GM21423 (cell line): ENCODE measurements at regions not wholly inside any gene's neighbourhood (a gene's known extent, or its start where the extent isn't known, plus 50 kb on each side); places are given as distances from the start of the nearest gene placed in this dataset.

Source experiments
- ATAC-seq: cut with Tn5 transposase; IDR thresholded peaks from one replicate; pipeline ENCODE4 v1.9.1; 2021; ENCODE audit warnings: mild to moderate bottlenecking, moderate library complexity; ENCODE audit not compliant: unreplicated experiment

- ATAC-seq, result no peak
Measured at GRCh38 chr22:22798716-22799115, 88.9 kb upstream of the IGLL5 start.

- no peak for ATAC-seq
Measured at GRCh38 chr22:22799561-22799960, 88.1 kb upstream of the IGLL5 start.

- ATAC-seq, result no peak
Measured at GRCh38 chr22:22800716-22801115, 86.9 kb upstream of the IGLL5 start.

GRCh38 chr22:22802339-22802970 is 85.2 kb upstream of the IGLL5 start:
- no peak for ATAC-seq

GRCh38 chr22:22803285-22803853 is 84.2 kb upstream of the IGLL5 start:
- no peak for ATAC-seq

GRCh38 chr22:22810018-22810427 is 77.6 kb upstream of the IGLL5 start:
- ATAC-seq, result no peak

- ATAC-seq, result no peak
Measured at GRCh38 chr22:22810471-22810870, 77.1 kb upstream of the IGLL5 start.

GRCh38 chr22:22811016-22812009 is 76.3 kb upstream of the IGLL5 start:
- ATAC-seq, result no peak

GRCh38 chr22:22812031-22812905 is 75.3 kb upstream of the IGLL5 start:
- ATAC-seq, result no peak

GRCh38 chr22:22813126-22814075 is 74.2 kb upstream of the IGLL5 start:
- no peak for ATAC-seq

- ATAC-seq, result no peak
Measured at GRCh38 chr22:22814666-22815396, 72.8 kb upstream of the IGLL5 start.

GRCh38 chr22:22815397-22816170 is 72.0 kb upstream of the IGLL5 start:
- no peak for ATAC-seq

GRCh38 chr22:22816171-22816514 is 71.5 kb upstream of the IGLL5 start:
- ATAC-seq, result no peak

GRCh38 chr22:22816766-22817410 is 70.7 kb upstream of the IGLL5 start:
- no peak for ATAC-seq

- no peak for ATAC-seq
Measured at GRCh38 chr22:22817468-22818201, 70.0 kb upstream of the IGLL5 start.

- ATAC-seq, result no peak
Measured at GRCh38 chr22:22818202-22818538, 69.4 kb upstream of the IGLL5 start.
